Liver (tissue), 3 donors: ENCODE measurements at regions not wholly inside any gene's neighbourhood (a gene's known extent, or its start where the extent isn't known, plus 50 kb on each side); places are given as distances from the start of the nearest gene placed in this dataset.

Experiments
- EGR1 ChIP-seq, 2 donors: IDR thresholded peaks; 2 replicates each; pipeline ENCODE4 v1.6.1; 2016 to 2018; ENCODE audit warnings: antibody characterized with exemption in 2 of 2, low read depth in 2 of 2
- GABPA ChIP-seq, 2 donors: IDR thresholded peaks in 1 of 2; conservative IDR thresholded peaks in 1 of 2; 2 replicates each; pipeline ENCODE4 v1.6.1; 2016; ENCODE audit warnings: antibody characterized with exemption in 2 of 2, mild to moderate bottlenecking in 1 of 2, moderate library complexity in 1 of 2
- RAD21 ChIP-seq, 2 donors: IDR thresholded peaks; 2 replicates each; pipeline ENCODE4 v1.6.1; 2016; ENCODE audit warnings: antibody characterized with exemption in 2 of 2, mild to moderate bottlenecking in 2 of 2
- SP1 ChIP-seq: IDR thresholded peaks from 2 replicates; pipeline ENCODE4 v1.6.1; 2018; ENCODE audit warnings: antibody characterized with exemption, mild to moderate bottlenecking
- TAF1 ChIP-seq: conservative IDR thresholded peaks from 2 replicates; pipeline ENCODE4 v1.6.1; 2016; ENCODE audit warnings: antibody characterized with exemption, mild to moderate bottlenecking
- YY1 ChIP-seq: IDR thresholded peaks from 2 replicates; pipeline ENCODE4 v1.6.1; 2016; ENCODE audit warnings: antibody characterized with exemption, mild to moderate bottlenecking
- TF ChIP-seq, protein P1 (sequence below): fragments of 150-350 bp; IDR thresholded peaks from 2 replicates; pipeline ENCODE4 v1.5.1; 2017; ENCODE audit warnings: improper control_type of control experiment, low read depth, low read length; ENCODE audit not compliant: missing input control
- TF ChIP-seq, protein P2 (sequence below): IDR thresholded peaks from 2 replicates; pipeline ENCODE4 v1.6.1; 2016; ENCODE audit warnings: antibody characterized with exemption
- TF ChIP-seq, protein P3 (sequence below): IDR thresholded peaks from 2 replicates; pipeline ENCODE4 v1.6.1; 2016; ENCODE audit warnings: antibody characterized with exemption, mild to moderate bottlenecking
- TF ChIP-seq, protein P4 (sequence below): IDR thresholded peaks from 2 replicates; pipeline ENCODE4 v1.6.1; 2016; ENCODE audit warnings: antibody characterized with exemption
- donor health status: healthy.
- donor health status: healthy.

DNA sequence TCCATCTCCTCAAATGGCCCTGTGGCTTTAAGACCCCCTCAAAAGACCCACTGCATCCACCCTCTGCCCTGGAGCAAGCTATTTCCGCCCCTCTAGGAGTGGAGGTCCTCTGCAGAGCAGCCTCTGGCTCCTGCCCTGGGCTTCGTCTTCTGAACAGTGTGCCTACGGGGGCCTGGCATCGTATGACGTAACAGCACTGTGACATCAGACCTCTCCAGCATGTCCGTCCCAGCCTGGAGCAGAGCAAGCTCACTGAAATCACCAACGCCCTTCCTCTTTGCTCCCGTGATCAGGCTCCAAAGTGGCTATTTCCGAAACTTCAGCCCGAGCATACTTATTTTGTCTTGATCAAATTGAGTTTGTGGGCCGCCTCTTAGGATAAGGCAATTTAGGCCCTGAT, 69.1 kb upstream of the PTCH1 start:
- TF ChIP-seq, protein P1, sequence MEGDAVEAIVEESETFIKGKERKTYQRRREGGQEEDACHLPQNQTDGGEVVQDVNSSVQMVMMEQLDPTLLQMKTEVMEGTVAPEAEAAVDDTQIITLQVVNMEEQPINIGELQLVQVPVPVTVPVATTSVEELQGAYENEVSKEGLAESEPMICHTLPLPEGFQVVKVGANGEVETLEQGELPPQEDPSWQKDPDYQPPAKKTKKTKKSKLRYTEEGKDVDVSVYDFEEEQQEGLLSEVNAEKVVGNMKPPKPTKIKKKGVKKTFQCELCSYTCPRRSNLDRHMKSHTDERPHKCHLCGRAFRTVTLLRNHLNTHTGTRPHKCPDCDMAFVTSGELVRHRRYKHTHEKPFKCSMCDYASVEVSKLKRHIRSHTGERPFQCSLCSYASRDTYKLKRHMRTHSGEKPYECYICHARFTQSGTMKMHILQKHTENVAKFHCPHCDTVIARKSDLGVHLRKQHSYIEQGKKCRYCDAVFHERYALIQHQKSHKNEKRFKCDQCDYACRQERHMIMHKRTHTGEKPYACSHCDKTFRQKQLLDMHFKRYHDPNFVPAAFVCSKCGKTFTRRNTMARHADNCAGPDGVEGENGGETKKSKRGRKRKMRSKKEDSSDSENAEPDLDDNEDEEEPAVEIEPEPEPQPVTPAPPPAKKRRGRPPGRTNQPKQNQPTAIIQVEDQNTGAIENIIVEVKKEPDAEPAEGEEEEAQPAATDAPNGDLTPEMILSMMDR, result no peak
- TF ChIP-seq, protein P2, sequence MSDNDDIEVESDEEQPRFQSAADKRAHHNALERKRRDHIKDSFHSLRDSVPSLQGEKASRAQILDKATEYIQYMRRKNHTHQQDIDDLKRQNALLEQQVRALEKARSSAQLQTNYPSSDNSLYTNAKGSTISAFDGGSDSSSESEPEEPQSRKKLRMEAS, result no peak
- TF ChIP-seq, protein P3, sequence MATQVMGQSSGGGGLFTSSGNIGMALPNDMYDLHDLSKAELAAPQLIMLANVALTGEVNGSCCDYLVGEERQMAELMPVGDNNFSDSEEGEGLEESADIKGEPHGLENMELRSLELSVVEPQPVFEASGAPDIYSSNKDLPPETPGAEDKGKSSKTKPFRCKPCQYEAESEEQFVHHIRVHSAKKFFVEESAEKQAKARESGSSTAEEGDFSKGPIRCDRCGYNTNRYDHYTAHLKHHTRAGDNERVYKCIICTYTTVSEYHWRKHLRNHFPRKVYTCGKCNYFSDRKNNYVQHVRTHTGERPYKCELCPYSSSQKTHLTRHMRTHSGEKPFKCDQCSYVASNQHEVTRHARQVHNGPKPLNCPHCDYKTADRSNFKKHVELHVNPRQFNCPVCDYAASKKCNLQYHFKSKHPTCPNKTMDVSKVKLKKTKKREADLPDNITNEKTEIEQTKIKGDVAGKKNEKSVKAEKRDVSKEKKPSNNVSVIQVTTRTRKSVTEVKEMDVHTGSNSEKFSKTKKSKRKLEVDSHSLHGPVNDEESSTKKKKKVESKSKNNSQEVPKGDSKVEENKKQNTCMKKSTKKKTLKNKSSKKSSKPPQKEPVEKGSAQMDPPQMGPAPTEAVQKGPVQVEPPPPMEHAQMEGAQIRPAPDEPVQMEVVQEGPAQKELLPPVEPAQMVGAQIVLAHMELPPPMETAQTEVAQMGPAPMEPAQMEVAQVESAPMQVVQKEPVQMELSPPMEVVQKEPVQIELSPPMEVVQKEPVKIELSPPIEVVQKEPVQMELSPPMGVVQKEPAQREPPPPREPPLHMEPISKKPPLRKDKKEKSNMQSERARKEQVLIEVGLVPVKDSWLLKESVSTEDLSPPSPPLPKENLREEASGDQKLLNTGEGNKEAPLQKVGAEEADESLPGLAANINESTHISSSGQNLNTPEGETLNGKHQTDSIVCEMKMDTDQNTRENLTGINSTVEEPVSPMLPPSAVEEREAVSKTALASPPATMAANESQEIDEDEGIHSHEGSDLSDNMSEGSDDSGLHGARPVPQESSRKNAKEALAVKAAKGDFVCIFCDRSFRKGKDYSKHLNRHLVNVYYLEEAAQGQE, result no peak
- TF ChIP-seq, protein P4, sequence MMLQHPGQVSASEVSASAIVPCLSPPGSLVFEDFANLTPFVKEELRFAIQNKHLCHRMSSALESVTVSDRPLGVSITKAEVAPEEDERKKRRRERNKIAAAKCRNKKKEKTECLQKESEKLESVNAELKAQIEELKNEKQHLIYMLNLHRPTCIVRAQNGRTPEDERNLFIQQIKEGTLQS, result no peak
- TF ChIP-seq EGR1 (IDR thresholded peaks at IDR 0.05; ENCODE audit: low read depth in 2 of 2) (no peak), SP1 (no peak), RAD21 (IDR thresholded peaks at IDR 0.05) (no peak), YY1 (no peak), TAF1 (no peak), GABPA (IDR thresholded peaks at IDR 0.05 in 1 of 2, conservative IDR thresholded peaks at IDR 0.05 in 1 of 2) (no peak)
